Neural crest cell (in vitro differentiated cells): ENCODE measurements at regions not wholly inside any gene's neighbourhood (a gene's known extent, or its start where the extent isn't known, plus 50 kb on each side); places are given as distances from the start of the nearest gene placed in this dataset.

Experiments used
- DNase-seq: peaks from one replicate; pipeline ENCODE4 v3.0.0; 2021; ENCODE audit warnings: low read depth, mixed read lengths, low spot score
- H3K27ac Mint-ChIP-seq: one replicate; pipeline ENCODE4 v1.8.0; 2021; ENCODE audit warnings: mild to moderate bottlenecking, mixed read lengths; ENCODE audit not compliant: unreplicated experiment
- H3K27me3 Mint-ChIP-seq: 2 replicates; pipeline ENCODE4 v1.8.0; 2021; ENCODE audit warnings: low read depth, mild to moderate bottlenecking, mixed read lengths
- H3K36me3 Mint-ChIP-seq: 2 replicates; pipeline ENCODE4 v1.8.0; 2021; ENCODE audit warnings: low read depth, mild to moderate bottlenecking, mixed read lengths
- H3K4me1 Mint-ChIP-seq: 2 replicates; pipeline ENCODE4 v1.8.0; 2021; ENCODE audit warnings: mixed read lengths
- H3K4me3 Mint-ChIP-seq: one replicate; pipeline ENCODE4 v1.8.0; 2021; ENCODE audit warnings: mild to moderate bottlenecking, mixed read lengths
- H3K9me3 Mint-ChIP-seq: 2 replicates; pipeline ENCODE4 v1.8.0; 2021; ENCODE audit warnings: mixed read lengths
- CTCF ChIP-seq: fragments of 200-600 bp; sonication (generic); conservative IDR thresholded peaks from 2 replicates; pipeline ENCODE4 v1.5.0; 2021; ENCODE audit warnings: antibody characterized with exemption, mild to moderate bottlenecking

- no peak for DNase-seq
- Mint-ChIP-seq H3K27ac (no peak overlapping the region), H3K27me3 (peaks cover 7% of the 10 kb centered on the region), H3K4me1 (peaks cover 31% of the 10 kb centered on the region), H3K9me3 (no peaks in the 10 kb centered on the region), H3K4me3 (no peak overlapping the region), H3K36me3 (no peaks in the 10 kb centered on the region)
- TF ChIP-seq CTCF: no peak
Measured at GRCh38 chr12:116385486-116386217, 108.2 kb upstream of the MED13L start.

GRCh38 chr12:116389326-116389725 is 111.8 kb upstream of the MED13L start:
- Mint-ChIP-seq H3K4me1 (peaks cover 16% of the 10 kb centered on the region), H3K36me3 (no peaks in the 10 kb centered on the region), H3K4me3 (no peak overlapping the region), H3K27me3 (no peaks in the 10 kb centered on the region), H3K27ac (no peak overlapping the region), H3K9me3 (no peaks in the 10 kb centered on the region)
- no peak for TF ChIP-seq CTCF
- DNase-seq: no peak

GRCh38 chr12:116389990-116390389 is 112.5 kb upstream of the MED13L start:
- Mint-ChIP-seq H3K27ac (no peak overlapping the region), H3K36me3 (no peaks in the 10 kb centered on the region)
- no peak for TF ChIP-seq CTCF

GRCh38 chr12:116390401-116391335 is 113.2 kb upstream of the MED13L start:
- Mint-ChIP-seq H3K27me3 (no peaks in the 10 kb centered on the region), H3K9me3 (no peaks in the 10 kb centered on the region), H3K27ac (no peak overlapping the region), H3K4me3 (no peak overlapping the region), H3K4me1 (peaks cover 16% of the 10 kb centered on the region), H3K36me3 (no peaks in the 10 kb centered on the region)
- TF ChIP-seq CTCF: no peak
- DNase-seq: no peak

More at GRCh38 chr12:116389990-116390389, 112.5 kb upstream of the MED13L start:
- Mint-ChIP-seq H3K9me3 (no peaks in the 10 kb centered on the region), H3K27me3 (no peaks in the 10 kb centered on the region), H3K4me1 (peaks cover 16% of the 10 kb centered on the region), H3K4me3 (no peak overlapping the region)
- no peak for DNase-seq

- DNase-seq: no peak
- H3K27me3 Mint-ChIP-seq: no peaks in the 10 kb centered on the region
- H3K36me3 Mint-ChIP-seq: no peaks in the 10 kb centered on the region
- no peak overlapping the region for H3K27ac Mint-ChIP-seq
- TF ChIP-seq CTCF: no peak
- no peaks in the 10 kb centered on the region for H3K9me3 Mint-ChIP-seq
- peaks cover 16% of the 10 kb centered on the region for H3K4me1 Mint-ChIP-seq
- no peak overlapping the region for H3K4me3 Mint-ChIP-seq
Measured at GRCh38 chr12:116391501-116391900, 114.0 kb upstream of the MED13L start.
